KBM-7 (cell line): ENCODE measurements at regions not wholly inside any gene's neighbourhood (a gene's known extent, or its start where the extent isn't known, plus 50 kb on each side); places are given as distances from the start of the nearest gene placed in this dataset.

Source experiments
- DNase-seq: peaks from one replicate; pipeline ENCODE4 v3.0.0-alpha.2; 2015
- in situ Hi-C: fragments of 300-500 bp; cut with MboI; formaldehyde crosslinking; loops from 2 replicates; pipeline ENCODE4 v1.14.3; 2020; ENCODE audit warnings: low sequenced_read_pairs, low pct_unique_long_range_greater_than_20kb, mixed read lengths

- DNase-seq, result peak; percentile 85
- in situ Hi-C loops, result no loop called here
Observed at GRCh38 chr10:2927958-2928840, 139.1 kb upstream of the PFKP start.

GRCh38 chr10:2926918-2927660 is 140.3 kb upstream of the PFKP start:
- DNase-seq, result no peak
- in situ Hi-C loops, result no loop called here

DNA sequence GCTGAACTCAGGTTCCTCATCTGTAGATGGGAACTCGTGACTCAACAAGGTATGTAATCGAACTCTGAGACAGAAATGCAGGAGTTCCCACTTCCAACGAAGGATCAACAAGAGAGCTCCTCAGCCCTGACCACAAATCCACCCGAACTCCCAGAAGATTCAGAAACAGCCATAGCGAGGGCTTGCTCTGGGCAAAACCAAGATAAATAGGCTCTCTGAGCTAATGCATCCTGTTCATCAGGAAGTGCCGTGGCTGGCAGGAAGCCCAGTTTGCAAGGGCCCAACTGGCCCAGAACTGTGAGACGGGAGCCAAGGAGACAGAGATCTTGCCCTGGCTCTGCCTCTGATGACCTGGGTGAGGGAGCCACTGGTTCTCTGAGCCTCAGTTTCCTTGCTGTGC is 141.7 kb upstream of the PFKP start:
- peak; percentile 70 for DNase-seq
- in situ Hi-C loops, result no loop called here

DNA sequence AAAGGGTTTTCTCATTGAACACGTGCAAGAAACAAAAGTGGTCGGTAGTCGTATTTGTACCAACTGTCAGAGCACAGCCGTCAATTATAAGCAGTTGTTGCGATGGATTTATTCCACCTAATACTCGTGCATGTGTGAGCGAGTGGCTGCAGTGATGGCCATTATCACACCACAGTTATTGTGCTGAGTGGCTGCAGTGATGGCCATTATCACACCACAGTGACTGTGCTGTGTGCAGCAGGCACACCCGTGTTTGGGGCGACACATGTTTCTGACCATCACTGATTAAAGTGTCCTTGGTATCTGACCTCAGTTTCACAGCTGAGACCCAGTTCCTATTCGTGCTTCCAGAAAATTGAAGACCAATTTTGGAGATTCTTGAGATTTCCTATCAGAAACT is 142.9 kb upstream of the PFKP start:
- DNase-seq, result no peak
- in situ Hi-C loops, result no loop called here

- in situ Hi-C loops, result no loop called here
- no peak for DNase-seq
Observed at GRCh38 chr10:2921956-2922680, 145.2 kb upstream of the PFKP start.

- in situ Hi-C loops, result no loop called here
- DNase-seq, result no peak
Observed at GRCh38 chr10:2920637-2921036, 146.7 kb upstream of the PFKP start.

GRCh38 chr10:2920168-2920567 is 147.2 kb upstream of the PFKP start:
- no peak for DNase-seq
- in situ Hi-C loops, result no loop called here

DNA sequence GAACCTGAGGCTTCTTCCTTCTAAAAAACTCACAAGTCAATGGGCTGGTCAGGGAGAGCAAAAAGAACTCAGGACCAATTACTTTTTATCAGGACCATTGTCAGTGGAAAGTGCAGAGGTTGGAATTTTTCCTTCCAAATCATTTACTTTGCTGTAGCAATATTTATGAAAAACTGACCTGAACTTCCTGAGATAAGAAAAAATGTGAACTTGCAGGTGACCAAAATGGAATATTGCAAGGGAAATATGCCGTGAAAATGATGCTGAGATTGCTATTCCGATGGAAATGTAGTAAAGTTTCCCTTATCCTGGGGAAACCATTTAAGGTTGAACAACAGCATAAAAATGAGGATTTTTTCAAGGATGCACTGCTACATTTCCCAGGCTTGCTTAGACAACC is 148.3 kb upstream of the PFKP start:
- in situ Hi-C loops, result no loop called here
- DNase-seq, result no peak

DNA sequence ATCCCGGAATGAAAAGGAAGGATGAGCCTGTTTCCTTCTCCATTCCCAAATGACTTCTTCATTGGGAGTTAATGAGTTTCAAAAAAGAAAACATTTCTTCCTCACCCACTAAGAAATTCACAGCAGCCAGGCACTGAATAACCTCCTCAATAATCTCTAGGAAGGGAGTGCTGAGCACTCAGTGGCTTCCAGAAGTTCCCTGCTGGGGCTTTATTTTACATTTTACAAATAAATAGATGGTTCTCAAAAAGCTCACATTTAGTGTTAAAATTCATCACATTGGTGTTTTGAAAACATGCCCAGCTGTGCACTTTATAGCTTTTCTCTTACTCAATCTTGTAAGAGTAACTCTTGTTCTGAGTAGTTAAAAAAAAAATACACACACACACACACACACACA is 148.9 kb upstream of the PFKP start:
- DNase-seq, result no peak
- in situ Hi-C loops, result no loop called here

DNA sequence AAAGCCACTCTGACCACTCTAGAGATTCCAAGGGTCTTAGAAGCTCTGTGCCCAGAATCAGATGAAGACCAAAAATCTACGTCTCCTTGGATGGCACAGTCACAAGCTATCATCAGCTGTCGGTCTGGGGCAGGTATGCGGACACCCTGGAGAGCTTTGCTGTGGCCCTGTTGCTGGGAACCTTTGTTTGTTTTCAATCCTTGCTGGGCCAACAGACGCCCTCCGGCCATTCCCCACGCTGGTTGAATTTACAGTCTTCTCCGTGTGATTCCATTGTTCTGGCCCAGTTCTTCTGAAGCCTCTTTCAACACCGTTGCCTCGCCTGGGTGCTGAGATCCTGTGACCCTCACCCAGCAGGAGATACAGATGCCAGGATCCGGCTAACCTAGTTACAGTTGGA is 149.4 kb upstream of the PFKP start:
- DNase-seq, result no peak
- in situ Hi-C loops, result no loop called here

DNA sequence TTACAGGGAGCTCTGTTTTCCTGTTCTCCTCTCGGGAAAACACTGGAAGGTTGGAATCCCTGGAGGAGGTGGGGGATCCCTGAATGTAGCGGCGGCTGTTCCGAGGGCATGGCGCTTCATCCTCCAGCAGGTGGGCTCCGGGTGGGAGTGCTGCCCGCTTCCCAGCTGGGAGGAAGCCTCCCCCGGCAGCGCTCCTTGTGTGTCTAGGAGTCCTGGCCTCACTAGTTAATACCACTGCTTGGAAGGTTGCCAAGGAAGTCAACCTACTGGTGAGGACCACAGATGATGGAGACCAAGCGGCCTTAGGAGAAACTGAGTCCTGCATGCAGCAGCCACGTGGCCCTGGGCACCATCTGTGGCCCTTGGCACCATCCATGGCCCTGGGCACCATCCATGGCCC is 151.9 kb upstream of the PFKP start:
- in situ Hi-C loops, result no loop called here
- DNase-seq, result no peak

GRCh38 chr10:2914741-2915140 is 152.6 kb upstream of the PFKP start:
- in situ Hi-C loops, result no loop called here
- no peak for DNase-seq

GRCh38 chr10:2913474-2913873 is 153.9 kb upstream of the PFKP start:
- DNase-seq, result no peak
- in situ Hi-C loops, result no loop called here

GRCh38 chr10:2910656-2911055 is 156.7 kb upstream of the PFKP start:
- DNase-seq, result no peak
- in situ Hi-C loops, result no loop called here

DNA sequence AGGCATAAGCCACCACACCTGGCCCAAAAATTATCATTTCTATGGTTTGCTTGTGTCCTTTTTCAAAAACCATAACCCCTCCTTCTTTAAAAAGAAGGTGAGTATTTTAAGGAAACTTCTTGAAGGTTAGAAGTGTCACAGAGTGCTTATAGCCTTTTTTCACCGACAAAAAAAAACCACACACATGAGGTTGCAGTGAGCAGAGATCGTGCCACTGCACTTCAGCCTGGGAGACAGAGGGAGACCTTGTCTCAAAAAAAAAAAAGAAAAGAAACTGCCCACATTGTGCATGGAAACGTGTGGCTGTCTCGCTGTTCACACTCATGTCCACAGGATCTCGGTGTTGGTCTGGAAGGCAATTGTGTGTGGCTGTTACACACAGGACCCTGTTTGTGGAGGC is 157.4 kb upstream of the PFKP start:
- no peak for DNase-seq
- in situ Hi-C loops, result no loop called here

GRCh38 chr10:2908851-2909630 is 158.3 kb upstream of the PFKP start:
- in situ Hi-C loops, result no loop called here
- peak; percentile 96 for DNase-seq

- in situ Hi-C loops, result no loop called here
- peak; percentile 31 for DNase-seq
Observed at GRCh38 chr10:2906974-2907373, 160.4 kb upstream of the PFKP start.

- in situ Hi-C loops, result no loop called here
- DNase-seq, result no peak
Observed at GRCh38 chr10:2905851-2906250, 161.5 kb upstream of the PFKP start.

- in situ Hi-C loops, result no loop called here
- no peak for DNase-seq
Observed at GRCh38 chr10:2900530-2900929, 166.8 kb upstream of the PFKP start.
